ENCODE measurements at regions not wholly inside any gene's neighbourhood (a gene's known extent, or its start where the extent isn't known, plus 50 kb on each side); places are given as distances from the start of the nearest gene placed in this dataset.

- DNase-seq (peak; percentile 60), ATAC-seq (peak; percentile 79)
- TF ChIP-seq EZH2phosphoT487 (IDR thresholded peaks at IDR 0.05; ENCODE audit: borderline replicate concordance, low read length) = no peak
- no peak for TF ChIP-seq CTCF (conservative IDR thresholded peaks at IDR 0.05; ENCODE audit: low read depth, low read length)
- Histone ChIP-seq H3K9me2 (replicated peaks; ENCODE audit: low read length) (no peaks in the 10 kb centered on the region), H3K36me3 (ENCODE audit: low read depth, low read length) (no peaks in the 10 kb centered on the region), H3K27me3 (ENCODE audit: low read length) (no peaks in the 10 kb centered on the region), H3K4me1 (ENCODE audit: insufficient read depth, low read length) (peaks cover 30% of the 10 kb centered on the region), H3K4me2 (ENCODE audit: low read length) (peak overlapping the region; percentile 24; the same call in 1 of the 2 replicates), H3F3A (ENCODE audit: low read length, unreplicated experiment) (no peaks in the 10 kb centered on the region), H3K4me3 (ENCODE audit: low read length) (no peak overlapping the region), H2AFZ (ENCODE audit: low read length) (no peak overlapping the region), H3K9me3 (ENCODE audit: low read length) (no peaks in the 10 kb centered on the region), H4K20me1 (ENCODE audit: low read length) (no peaks in the 10 kb centered on the region), H3K27ac (ENCODE audit: low read length) (no peak overlapping the region), H3K9ac (ENCODE audit: low read length) (no peak overlapping the region), H3K79me2 (ENCODE audit: low read length) (no peaks in the 10 kb centered on the region)
- intact Hi-C loops (cut with micrococcal nuclease) = loop anchor here (2.0 kb wide), 1 partner anchor 59 kb away; no protein-coding TSS in a partner anchor
- ChIA-PET POLR2A (ENCODE audit: unreplicated experiment) (no interaction called here), CTCF (no interaction called here)
- BruUV-seq (replicated peaks) = no TSS peak
Measured at GRCh38 chr5:110909950-110910349, 161.6 kb upstream of the TSLP start.

- ChIA-PET POLR2A (ENCODE audit: unreplicated experiment) (no interaction called here), CTCF (no interaction called here)
- no peak for TF ChIP-seq EZH2phosphoT487 (IDR thresholded peaks at IDR 0.05; ENCODE audit: borderline replicate concordance, low read length)
- no peak for TF ChIP-seq EZH2 (IDR thresholded peaks at IDR 0.05; ENCODE audit: low read length, unreplicated experiment)
- no peak for TF ChIP-seq CTCF (conservative IDR thresholded peaks at IDR 0.05; ENCODE audit: low read depth, low read length)
- Histone ChIP-seq H3K27ac (ENCODE audit: low read length) (no peak overlapping the region), H3K79me2 (ENCODE audit: low read length) (no peaks in the 10 kb centered on the region), H4K20me1 (ENCODE audit: low read length) (no peaks in the 10 kb centered on the region), H2AFZ (ENCODE audit: low read length) (no peak overlapping the region), H3K9me3 (ENCODE audit: low read length) (no peaks in the 10 kb centered on the region), H3K36me3 (ENCODE audit: low read depth, low read length) (no peaks in the 10 kb centered on the region), H3K27me3 (ENCODE audit: low read length) (no peaks in the 10 kb centered on the region), H3K9me2 (replicated peaks; ENCODE audit: low read length) (no peaks in the 10 kb centered on the region), H3K4me2 (ENCODE audit: low read length) (no peak overlapping the region), H3F3A (ENCODE audit: low read length, unreplicated experiment) (peaks cover 5% of the 10 kb centered on the region), H3K4me1 (ENCODE audit: insufficient read depth, low read length) (peaks cover 54% of the 10 kb centered on the region), H3K4me3 (ENCODE audit: low read length) (no peak overlapping the region), H3K9ac (ENCODE audit: low read length) (no peak overlapping the region)
- ATAC-seq (no peak), DNase-seq (no peak)
- intact Hi-C loops (cut with micrococcal nuclease) = no loop called here
- no TSS peak for BruUV-seq (replicated peaks)
Measured at GRCh38 chr5:110913221-110913620, 158.3 kb upstream of the TSLP start.

- Histone ChIP-seq H3K27ac (ENCODE audit: low read length) (peak overlapping the region; percentile 37), H3K9me3 (ENCODE audit: low read length) (no peaks in the 10 kb centered on the region), H3F3A (ENCODE audit: low read length, unreplicated experiment) (peaks cover 5% of the 10 kb centered on the region), H3K9me2 (replicated peaks; ENCODE audit: low read length) (no peaks in the 10 kb centered on the region), H3K9ac (ENCODE audit: low read length) (no peak overlapping the region), H3K27me3 (ENCODE audit: low read length) (no peaks in the 10 kb centered on the region), H3K4me2 (ENCODE audit: low read length) (peak overlapping the region; percentile 65), H3K36me3 (ENCODE audit: low read depth, low read length) (no peaks in the 10 kb centered on the region), H4K20me1 (ENCODE audit: low read length) (no peaks in the 10 kb centered on the region), H3K4me3 (ENCODE audit: low read length) (peak overlapping the region; percentile 42; the same call in 1 of the 2 replicates), H2AFZ (ENCODE audit: low read length) (peak overlapping the region; percentile 36; the same call in 1 of the 2 replicates), H3K79me2 (ENCODE audit: low read length) (no peaks in the 10 kb centered on the region), H3K4me1 (ENCODE audit: insufficient read depth, low read length) (peaks cover 26% of the 10 kb centered on the region)
- DNase-seq (peak; percentile 90), ATAC-seq (peak; percentile 98)
- no TSS peak for BruUV-seq (replicated peaks)
- intact Hi-C loops (cut with micrococcal nuclease) = loop anchor here (1.0 kb wide), 2 partner anchors 15 to 35 kb away; no protein-coding TSS in a partner anchor
- CTCF ChIA-PET = interaction anchor here (0.6 to 0.7 kb wide), 2 partner anchors 16 to 37 kb away, joined by 3 to 11 read pairs; no protein-coding TSS in a partner anchor
- TF ChIP-seq CTCF (conservative IDR thresholded peaks at IDR 0.05; ENCODE audit: low read depth, low read length) (no peak), EZH2 (IDR thresholded peaks at IDR 0.05; ENCODE audit: low read length, unreplicated experiment) (no peak), EZH2phosphoT487 (IDR thresholded peaks at IDR 0.05; ENCODE audit: borderline replicate concordance, low read length) (no peak)
- POLR2A ChIA-PET (ENCODE audit: unreplicated experiment) = interaction anchor here (0.5 kb wide), 1 partner anchor 51 kb away, joined by 4 read pairs; no protein-coding TSS in a partner anchor
Measured at GRCh38 chr5:110916381-110917049, 155.0 kb upstream of the TSLP start.
